ENCODE measurements at regions not wholly inside any gene's neighbourhood (a gene's known extent, or its start where the extent isn't known, plus 50 kb on each side); places are given as distances from the start of the nearest gene placed in this dataset.
"Not testable (repeated sequence)": the region's sequence is repeated elsewhere in the genome, so short reads cannot be mapped to it uniquely, and the experiment has no call there.

DNA sequence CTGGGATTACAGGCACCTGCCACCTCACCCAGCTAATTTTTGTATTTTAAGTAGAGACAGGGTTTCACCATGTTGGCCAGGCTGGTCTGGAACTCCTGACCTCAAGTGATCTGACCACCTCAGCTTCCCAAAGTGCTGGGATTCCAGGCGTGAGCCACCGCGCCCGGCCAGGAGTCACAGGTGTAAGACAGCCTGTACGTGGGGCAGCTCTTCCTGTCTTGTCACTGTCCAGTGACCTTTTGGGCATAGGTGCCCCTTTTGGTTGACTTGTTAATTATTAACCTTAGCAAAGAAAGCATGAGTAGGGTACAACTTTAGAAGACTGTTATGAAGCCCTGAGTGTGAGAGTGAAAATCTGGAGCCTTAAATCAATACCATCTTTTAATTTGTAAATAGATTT is 703.7 kb upstream of the SOX11 start:
- H3K4me1 Mint-ChIP-seq; POLR2A ChIA-PET; H3K27ac Mint-ChIP-seq; H3K4me3 Mint-ChIP-seq; DNase-seq; H3K27me3 Mint-ChIP-seq; H3K9me3 Mint-ChIP-seq; H3K36me3 Mint-ChIP-seq (ENCODE audit: low read depth); CTCF ChIA-PET: not testable (repeated sequence)

DNA sequence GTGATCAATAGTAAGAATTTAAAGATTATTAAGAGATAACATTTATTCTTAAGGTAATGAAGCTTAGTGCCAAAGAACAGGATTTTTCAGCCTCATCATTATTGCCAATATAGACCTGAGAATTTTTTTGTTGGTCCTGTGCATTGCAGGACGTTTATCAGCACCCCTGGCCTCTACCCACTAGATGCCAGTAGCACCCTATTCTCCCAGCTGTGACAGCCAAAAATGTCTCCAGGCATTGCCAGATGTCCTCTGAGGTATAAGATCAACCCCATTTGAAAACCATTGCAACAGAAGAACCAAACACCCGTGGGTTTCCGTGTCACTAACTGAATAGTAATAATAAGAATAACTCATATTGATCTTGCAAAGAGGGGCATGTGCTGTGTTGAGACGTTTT is 700.0 kb upstream of the SOX11 start:
- no peaks in the 10 kb centered on the region for H3K27me3 Mint-ChIP-seq
- H3K36me3 Mint-ChIP-seq (ENCODE audit: low read depth), result no peaks in the 10 kb centered on the region
- CTCF ChIA-PET, result no interaction called here
- no peak for DNase-seq
- no peaks in the 10 kb centered on the region for H3K4me1 Mint-ChIP-seq
- H3K4me3 Mint-ChIP-seq, result no peak overlapping the region
- no peak overlapping the region for H3K27ac Mint-ChIP-seq
- H3K9me3 Mint-ChIP-seq, result no peaks in the 10 kb centered on the region
- POLR2A ChIA-PET, result no interaction called here

DNA sequence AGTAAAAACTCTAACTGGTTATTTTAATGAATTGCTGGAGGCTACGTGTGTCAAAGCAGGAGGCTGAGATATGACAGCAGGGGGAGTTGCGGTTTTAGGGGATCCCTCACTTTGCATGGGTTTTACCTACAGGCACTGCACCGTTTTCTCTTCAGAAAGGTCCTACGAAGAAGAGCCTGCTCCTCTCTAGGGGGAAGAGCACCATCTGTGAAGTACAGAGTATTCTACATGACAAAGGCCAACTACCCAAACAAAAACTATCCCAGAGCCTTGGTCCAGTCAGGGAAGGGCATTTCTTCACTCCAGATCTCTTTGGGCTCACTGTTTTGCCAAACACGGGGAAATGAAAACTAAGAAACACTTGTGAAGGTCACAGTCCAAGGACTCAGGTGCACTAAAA is 696.7 kb upstream of the SOX11 start:
- Mint-ChIP-seq H3K27ac (no peak overlapping the region), H3K4me1 (no peaks in the 10 kb centered on the region), H3K4me3 (no peak overlapping the region), H3K36me3 (ENCODE audit: low read depth) (no peaks in the 10 kb centered on the region), H3K27me3 (no peaks in the 10 kb centered on the region), H3K9me3 (no peaks in the 10 kb centered on the region)
- ChIA-PET POLR2A (no interaction called here), CTCF (no interaction called here)
- no peak for DNase-seq

DNA sequence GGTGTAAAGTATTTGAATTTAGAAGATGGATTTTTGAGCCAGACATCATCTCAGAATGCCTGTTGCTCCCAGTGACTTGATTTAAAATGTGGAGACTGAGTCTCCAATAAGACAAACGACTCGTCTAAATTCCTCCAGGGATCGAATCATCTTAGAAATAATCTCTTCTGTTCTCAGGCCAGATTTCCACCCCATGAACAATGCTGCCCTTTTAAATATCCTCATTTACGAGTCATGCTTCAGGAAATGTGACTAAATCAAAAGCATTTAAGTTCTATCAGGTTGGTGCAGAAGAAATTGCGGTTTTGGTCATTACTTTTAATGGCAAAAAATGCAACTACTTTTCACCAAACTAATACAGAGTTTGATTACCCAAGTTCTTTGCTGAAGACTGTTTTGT is 684.6 kb upstream of the SOX11 start:
- H3K9me3 Mint-ChIP-seq, result peaks cover 13% of the 10 kb centered on the region
- H3K27ac Mint-ChIP-seq, result no peak overlapping the region
- no peaks in the 10 kb centered on the region for H3K27me3 Mint-ChIP-seq
- H3K4me1 Mint-ChIP-seq, result no peaks in the 10 kb centered on the region
- no peaks in the 10 kb centered on the region for H3K36me3 Mint-ChIP-seq (ENCODE audit: low read depth)
- no peak overlapping the region for H3K4me3 Mint-ChIP-seq
- no peak for DNase-seq
- CTCF ChIA-PET, result no interaction called here
- POLR2A ChIA-PET, result no interaction called here

DNA sequence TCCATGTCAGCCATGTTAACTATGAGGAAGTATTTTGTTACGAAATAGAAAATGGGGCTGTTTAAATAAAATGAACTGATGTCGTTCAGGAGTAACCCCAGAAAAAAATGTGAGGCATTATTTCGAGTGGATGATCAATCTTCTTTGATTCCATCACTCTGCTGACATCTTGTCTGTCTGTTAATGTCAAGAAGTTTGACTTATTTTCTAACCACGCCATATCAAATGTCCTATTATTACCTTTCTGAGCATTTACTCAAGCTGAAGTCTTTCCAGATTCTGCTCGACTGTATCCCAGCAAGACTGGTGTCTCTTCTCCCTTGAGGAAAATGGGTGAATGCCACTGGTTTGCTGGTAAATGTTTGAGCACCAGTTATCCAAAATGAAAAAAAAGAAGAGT is 672.9 kb upstream of the SOX11 start:
- peaks cover 13% of the 10 kb centered on the region for H3K9me3 Mint-ChIP-seq
- ChIA-PET POLR2A (no interaction called here), CTCF (no interaction called here)
- DNase-seq, result no peak
- H3K4me3 Mint-ChIP-seq, result no peak overlapping the region
- no peaks in the 10 kb centered on the region for H3K36me3 Mint-ChIP-seq (ENCODE audit: low read depth)
- H3K27me3 Mint-ChIP-seq, result no peaks in the 10 kb centered on the region
- no peak overlapping the region for H3K27ac Mint-ChIP-seq
- no peaks in the 10 kb centered on the region for H3K4me1 Mint-ChIP-seq

DNA sequence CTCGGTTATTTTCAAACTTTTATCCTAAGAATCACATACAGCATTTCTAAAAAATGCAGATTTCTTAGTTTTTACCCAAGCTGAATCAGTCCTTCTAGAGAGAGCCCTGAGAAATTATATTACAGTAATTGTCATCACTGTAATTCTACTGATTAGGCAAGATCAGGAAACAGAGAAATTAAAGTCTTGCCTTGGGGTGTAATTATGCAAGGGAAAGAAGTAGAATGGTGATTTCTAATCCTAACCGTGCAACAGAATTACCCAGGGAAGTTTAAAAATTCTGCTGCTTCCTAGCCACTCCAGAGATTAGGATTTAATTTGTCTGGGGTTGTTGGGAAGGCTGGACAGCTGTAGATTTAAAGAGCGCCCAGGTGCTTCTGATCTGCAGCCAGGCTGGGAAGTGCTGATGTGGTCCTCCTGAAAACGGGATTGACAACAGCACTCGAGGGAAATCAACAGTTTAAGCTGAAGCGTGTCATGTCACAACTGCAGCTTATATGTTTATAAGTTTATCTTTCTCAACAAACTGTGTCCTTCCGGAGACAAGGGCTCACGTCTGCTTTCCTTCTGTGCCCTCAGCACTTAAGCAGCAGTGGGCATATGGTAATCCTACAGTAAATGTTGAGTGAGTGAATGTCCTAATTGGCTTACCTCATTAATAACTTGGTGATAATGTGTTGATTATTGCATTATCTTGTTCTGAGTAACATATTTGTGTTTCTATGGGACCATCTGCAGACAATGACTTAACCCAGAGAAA is 671.9 kb upstream of the SOX11 start:
- Mint-ChIP-seq H3K9me3 (peaks cover 13% of the 10 kb centered on the region), H3K4me1 (no peaks in the 10 kb centered on the region), H3K4me3 (no peak overlapping the region), H3K36me3 (ENCODE audit: low read depth) (no peaks in the 10 kb centered on the region), H3K27ac (no peak overlapping the region), H3K27me3 (no peaks in the 10 kb centered on the region)
- POLR2A ChIA-PET, result no interaction called here
- no peak for DNase-seq
- CTCF ChIA-PET, result no interaction called here

DNA sequence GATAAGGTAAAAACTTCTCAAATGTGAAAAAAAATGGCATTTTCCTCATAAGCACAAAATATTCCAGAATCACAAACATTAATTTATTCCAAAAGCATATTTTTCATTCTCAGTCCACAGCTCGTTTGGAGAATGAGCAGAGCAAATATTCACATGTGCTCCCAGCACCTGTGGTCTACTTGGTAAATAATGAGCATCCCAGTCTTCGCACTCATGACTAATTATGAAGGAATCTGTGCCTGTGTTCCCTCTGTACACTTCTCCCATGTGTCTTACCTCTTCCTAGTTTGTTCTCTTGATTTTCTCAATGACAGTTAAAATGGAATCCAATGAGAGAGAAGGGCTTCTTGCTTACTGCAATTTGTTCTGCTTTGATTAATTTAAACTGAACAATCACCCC is 671.0 kb upstream of the SOX11 start:
- H3K27ac Mint-ChIP-seq, result no peak overlapping the region
- DNase-seq, result no peak
- ChIA-PET POLR2A (no interaction called here), CTCF (no interaction called here)
- H3K4me3 Mint-ChIP-seq, result no peak overlapping the region
- no peaks in the 10 kb centered on the region for H3K36me3 Mint-ChIP-seq (ENCODE audit: low read depth)
- H3K4me1 Mint-ChIP-seq, result no peaks in the 10 kb centered on the region
- H3K27me3 Mint-ChIP-seq, result no peaks in the 10 kb centered on the region
- peaks cover 13% of the 10 kb centered on the region for H3K9me3 Mint-ChIP-seq

DNA sequence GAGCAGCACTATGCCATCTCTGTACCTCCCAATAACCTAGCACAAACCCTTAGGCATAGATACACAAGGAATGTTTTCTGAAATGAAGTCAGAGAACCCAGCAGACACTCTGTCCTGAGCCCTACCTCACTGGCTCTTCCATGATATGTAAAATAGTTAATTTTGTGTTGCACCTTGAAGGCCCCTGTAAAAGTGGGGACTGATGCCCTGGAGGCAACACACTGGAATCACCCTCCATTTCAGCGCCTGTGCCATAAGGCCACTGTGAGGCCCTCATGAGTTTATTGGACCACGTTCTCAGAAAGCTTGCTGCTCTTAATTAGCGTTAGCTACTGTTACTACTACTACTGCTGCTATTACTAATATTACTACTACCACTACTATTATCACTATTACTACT is 670.1 kb upstream of the SOX11 start:
- ChIA-PET POLR2A (no interaction called here), CTCF (no interaction called here)
- peaks cover 13% of the 10 kb centered on the region for H3K9me3 Mint-ChIP-seq
- no peak overlapping the region for H3K4me3 Mint-ChIP-seq
- no peak overlapping the region for H3K27ac Mint-ChIP-seq
- H3K27me3 Mint-ChIP-seq, result no peaks in the 10 kb centered on the region
- no peaks in the 10 kb centered on the region for H3K4me1 Mint-ChIP-seq
- H3K36me3 Mint-ChIP-seq (ENCODE audit: low read depth), result no peaks in the 10 kb centered on the region
- no peak for DNase-seq

DNA sequence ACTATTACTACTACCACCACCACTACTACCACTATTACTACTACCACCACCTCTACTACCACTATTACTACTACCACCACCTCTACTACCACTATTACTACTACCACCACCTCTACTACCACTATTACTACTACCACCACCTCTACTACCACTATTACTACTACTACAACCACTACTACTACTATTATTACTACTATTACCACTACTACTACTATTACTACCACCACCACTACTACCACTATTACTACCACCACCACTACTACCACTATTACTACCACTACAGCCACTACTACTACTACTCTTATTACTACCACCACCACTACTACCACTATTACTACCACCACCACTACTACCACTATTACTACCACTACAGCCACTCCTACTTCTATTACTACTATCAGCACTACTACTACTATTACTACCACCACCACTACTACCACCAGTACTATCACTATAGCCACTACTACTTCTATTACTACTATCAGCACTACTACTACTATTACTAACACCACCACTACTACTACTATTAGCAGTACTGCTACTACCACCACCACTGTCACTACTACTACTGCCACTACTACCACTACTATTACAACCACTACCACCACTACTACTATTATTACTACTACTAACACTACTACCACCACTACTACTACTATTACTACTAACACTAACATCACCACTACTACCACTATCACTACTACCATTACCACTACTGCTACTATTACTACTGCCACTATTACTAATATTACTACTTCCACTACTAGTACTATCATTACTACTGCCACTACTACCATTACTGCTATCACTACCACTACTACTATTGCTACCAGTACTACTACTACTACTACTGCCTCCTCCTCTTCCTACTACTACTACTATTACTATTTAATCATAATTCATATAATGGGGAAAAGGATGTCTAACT is 669.2 kb upstream of the SOX11 start:
- H3K36me3 Mint-ChIP-seq (ENCODE audit: low read depth); DNase-seq; H3K27me3 Mint-ChIP-seq; H3K4me1 Mint-ChIP-seq; CTCF ChIA-PET; H3K4me3 Mint-ChIP-seq; POLR2A ChIA-PET; H3K27ac Mint-ChIP-seq: not testable (repeated sequence)
- H3K9me3 Mint-ChIP-seq, result peaks cover 13% of the 10 kb centered on the region

DNA sequence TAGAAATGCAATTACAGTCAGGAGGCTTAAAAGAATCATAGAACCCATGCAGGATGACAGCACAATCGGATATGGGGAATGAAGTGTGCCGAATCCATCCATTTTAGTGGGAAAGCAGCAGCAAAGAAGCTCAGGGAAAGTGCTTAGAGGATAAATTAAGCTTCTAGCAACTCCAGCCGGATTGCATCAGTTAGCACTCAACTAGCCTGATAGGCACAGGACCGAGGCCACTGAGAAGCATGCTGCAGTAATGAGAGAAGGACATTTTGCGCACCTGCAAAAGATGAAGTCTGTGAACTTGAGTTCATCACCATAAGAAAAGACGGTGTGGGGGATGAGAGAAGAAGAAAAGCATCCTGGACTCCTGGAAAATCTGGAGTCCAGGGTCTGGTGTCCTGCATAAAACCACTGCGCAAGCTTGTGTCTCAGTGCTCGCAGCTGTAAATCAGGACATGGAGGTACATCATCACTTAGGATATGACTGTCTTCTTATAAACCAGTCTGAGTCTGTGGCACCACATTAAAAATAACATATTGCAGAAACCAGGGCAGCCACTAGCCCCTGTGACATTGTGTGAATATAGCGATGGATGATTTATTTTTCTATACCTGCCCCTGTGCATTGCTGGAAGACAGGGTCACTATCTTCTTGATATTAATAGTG is 665.5 kb upstream of the SOX11 start:
- no peaks in the 10 kb centered on the region for H3K4me1 Mint-ChIP-seq
- no peak overlapping the region for H3K27ac Mint-ChIP-seq
- H3K27me3 Mint-ChIP-seq, result no peaks in the 10 kb centered on the region
- H3K9me3 Mint-ChIP-seq, result peaks cover 13% of the 10 kb centered on the region
- H3K4me3 Mint-ChIP-seq, result no peak overlapping the region
- POLR2A ChIA-PET, result no interaction called here
- no peak for DNase-seq
- CTCF ChIA-PET, result no interaction called here
- no peaks in the 10 kb centered on the region for H3K36me3 Mint-ChIP-seq (ENCODE audit: low read depth)

DNA sequence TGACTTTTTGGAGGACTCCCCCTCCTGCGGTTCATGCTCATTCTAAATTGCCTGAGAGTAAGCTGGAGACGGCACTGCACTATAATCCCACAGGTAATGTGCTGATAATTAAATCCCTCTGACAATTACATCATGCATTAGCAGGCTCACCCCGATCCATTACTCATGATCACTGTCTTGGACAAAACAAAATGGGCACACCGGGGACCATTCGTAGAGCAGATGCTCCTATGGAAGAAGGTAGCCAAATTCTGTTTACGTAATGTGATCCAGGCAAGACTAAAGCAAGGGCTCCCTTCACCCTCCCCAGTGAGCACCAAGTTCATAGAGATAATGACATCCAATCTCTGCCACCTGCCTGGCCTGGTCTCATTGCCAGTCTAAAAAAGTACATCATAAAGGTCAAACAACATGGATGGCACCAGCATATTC is 657.1 kb upstream of the SOX11 start:
- Mint-ChIP-seq H3K36me3 (ENCODE audit: low read depth) (no peaks in the 10 kb centered on the region), H3K4me1 (no peaks in the 10 kb centered on the region), H3K4me3 (no peak overlapping the region), H3K9me3 (peaks cover 6% of the 10 kb centered on the region), H3K27ac (no peak overlapping the region), H3K27me3 (no peaks in the 10 kb centered on the region)
- DNase-seq, result no peak
- ChIA-PET CTCF (no interaction called here), POLR2A (no interaction called here)

DNA sequence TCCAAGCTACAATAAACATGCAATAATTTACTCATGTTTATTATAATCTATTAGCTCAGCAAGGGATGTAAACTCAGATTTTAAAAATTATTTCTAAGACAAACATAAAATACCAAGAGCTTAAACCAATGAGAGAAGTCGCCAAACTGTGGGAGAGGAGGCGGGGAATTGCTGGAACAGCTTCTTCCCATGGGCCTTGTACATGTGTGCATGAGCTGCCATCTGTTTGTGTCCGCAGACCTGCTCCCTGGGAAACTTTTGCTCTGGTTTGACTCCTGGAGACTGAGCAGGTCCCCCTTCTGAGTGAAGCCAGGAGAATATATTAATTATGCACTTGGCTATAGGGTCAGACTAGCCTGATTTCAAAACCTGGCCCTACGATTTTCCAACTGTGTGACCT is 655.9 kb upstream of the SOX11 start:
- H3K4me1 Mint-ChIP-seq, result no peaks in the 10 kb centered on the region
- DNase-seq, result no peak
- CTCF ChIA-PET, result no interaction called here
- H3K27me3 Mint-ChIP-seq, result no peaks in the 10 kb centered on the region
- no peak overlapping the region for H3K27ac Mint-ChIP-seq
- H3K9me3 Mint-ChIP-seq, result peaks cover 6% of the 10 kb centered on the region
- no peak overlapping the region for H3K4me3 Mint-ChIP-seq
- POLR2A ChIA-PET, result no interaction called here
- no peaks in the 10 kb centered on the region for H3K36me3 Mint-ChIP-seq (ENCODE audit: low read depth)

DNA sequence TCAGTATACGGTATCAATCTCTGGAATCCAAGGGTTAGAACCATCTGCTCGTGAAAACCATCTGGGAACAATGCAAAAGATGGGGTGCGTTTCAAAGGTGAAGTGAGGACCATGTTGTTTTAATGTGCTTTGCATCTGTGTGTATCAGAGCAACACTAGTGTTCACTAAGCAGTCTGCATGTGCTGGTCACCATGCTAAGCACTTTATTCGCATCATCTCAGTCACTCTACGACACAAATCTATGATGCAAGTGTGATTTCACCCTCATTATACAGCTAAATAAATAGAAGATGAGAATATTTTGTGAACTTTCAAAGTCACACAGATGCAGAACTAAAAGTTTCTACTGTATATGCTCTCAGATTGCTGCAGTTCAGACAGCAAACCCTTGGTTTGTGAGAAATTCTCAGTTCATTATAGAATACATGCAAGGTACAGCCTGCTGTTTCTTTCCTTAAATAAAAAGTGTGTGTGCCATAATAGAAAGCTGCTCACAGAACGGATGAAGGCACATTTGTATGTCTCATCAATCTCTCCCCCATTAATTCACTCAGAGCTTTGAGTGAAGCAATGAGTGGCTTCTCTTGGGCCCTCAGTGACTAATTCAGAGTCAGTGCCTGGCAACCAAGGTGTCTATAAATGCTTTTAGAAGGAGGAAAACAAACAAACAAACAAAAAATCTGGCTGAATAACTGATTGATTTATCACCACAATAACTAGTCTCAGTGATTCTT is 652.8 kb upstream of the SOX11 start:
- DNase-seq, result no peak
- CTCF ChIA-PET, result no interaction called here
- Mint-ChIP-seq H3K27me3 (no peaks in the 10 kb centered on the region), H3K4me3 (no peak overlapping the region), H3K9me3 (peaks cover 4% of the 10 kb centered on the region), H3K4me1 (no peaks in the 10 kb centered on the region), H3K36me3 (ENCODE audit: low read depth) (no peaks in the 10 kb centered on the region), H3K27ac (no peak overlapping the region)
- POLR2A ChIA-PET, result no interaction called here
